ENCODE measurements at regions not wholly inside any gene's neighbourhood (a gene's known extent, or its start where the extent isn't known, plus 50 kb on each side); places are given as distances from the start of the nearest gene placed in this dataset.

DNA sequence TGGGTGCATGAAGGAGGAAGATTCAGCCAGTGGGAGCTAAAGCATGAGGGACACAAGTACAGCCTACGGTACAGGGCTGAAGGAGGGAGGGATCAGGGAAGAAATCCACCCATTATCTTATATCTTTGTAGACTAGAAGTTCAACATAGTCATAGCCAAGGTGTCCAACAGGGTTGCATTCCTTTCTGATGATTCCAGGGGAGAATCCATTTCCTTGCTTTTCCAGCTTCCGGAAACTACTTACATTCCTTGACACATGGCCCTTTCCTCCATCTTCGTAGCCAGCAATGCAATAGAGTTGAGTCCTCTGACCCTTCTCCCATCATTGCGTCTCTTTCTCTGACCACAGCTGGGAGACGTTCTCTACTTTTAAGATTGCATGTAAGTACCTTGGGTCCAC is 471.0 kb upstream of the SEMA6D start:
- TF ChIP-seq, protein P1, sequence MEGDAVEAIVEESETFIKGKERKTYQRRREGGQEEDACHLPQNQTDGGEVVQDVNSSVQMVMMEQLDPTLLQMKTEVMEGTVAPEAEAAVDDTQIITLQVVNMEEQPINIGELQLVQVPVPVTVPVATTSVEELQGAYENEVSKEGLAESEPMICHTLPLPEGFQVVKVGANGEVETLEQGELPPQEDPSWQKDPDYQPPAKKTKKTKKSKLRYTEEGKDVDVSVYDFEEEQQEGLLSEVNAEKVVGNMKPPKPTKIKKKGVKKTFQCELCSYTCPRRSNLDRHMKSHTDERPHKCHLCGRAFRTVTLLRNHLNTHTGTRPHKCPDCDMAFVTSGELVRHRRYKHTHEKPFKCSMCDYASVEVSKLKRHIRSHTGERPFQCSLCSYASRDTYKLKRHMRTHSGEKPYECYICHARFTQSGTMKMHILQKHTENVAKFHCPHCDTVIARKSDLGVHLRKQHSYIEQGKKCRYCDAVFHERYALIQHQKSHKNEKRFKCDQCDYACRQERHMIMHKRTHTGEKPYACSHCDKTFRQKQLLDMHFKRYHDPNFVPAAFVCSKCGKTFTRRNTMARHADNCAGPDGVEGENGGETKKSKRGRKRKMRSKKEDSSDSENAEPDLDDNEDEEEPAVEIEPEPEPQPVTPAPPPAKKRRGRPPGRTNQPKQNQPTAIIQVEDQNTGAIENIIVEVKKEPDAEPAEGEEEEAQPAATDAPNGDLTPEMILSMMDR (IDR thresholded peaks at IDR 0.05; ENCODE audit: low read length) = no peak
- no peak for TF ChIP-seq EZH2 (optimal IDR thresholded peaks at IDR 0.05; ENCODE audit: low read depth, low read length)

Data from MM.1S (cell line).